ENCODE measurements at regions not wholly inside any gene's neighbourhood (a gene's known extent, or its start where the extent isn't known, plus 50 kb on each side); places are given as distances from the start of the nearest gene placed in this dataset.

DNA sequence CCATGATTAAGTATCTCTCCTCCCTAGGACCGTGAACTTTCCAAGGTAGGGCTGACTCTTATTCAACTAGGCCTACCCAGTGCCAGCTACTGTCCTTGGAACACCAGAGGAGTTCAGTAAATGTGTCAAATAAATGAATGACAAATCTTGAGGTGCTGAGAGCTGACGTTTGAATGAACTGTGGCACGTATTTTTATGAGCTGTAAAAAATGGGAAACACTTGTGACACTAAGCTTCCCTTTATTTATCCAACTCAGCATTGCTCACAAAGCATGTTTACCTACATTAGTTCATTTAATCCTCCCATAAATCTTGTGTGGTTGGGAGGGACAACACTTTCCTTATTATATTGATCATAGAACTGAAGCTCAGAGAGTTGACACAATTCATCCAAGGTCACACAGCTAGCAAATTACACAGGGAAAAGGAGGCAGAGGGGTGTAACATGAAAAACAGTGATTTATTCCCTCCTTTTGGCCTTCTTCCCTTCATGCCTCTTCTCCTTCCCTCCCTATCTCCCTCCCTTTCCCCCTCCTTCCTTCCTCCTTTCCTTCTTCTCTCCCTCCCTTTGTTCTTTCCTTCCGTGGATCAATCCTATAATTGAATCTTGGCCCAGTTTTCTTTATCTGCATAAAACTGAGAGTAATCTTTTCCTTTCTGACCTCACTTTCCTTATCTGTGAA is 412.6 kb downstream of the DMRT2 start:
- Histone ChIP-seq H3K9ac (no peak overlapping the region), H3K27ac (no peak overlapping the region), H3K4me2 (ENCODE audit: low read length) (no peak overlapping the region), H3K4me3 (ENCODE audit: low read depth, low read length) (no peak overlapping the region), H3K79me2 (no peaks in the 10 kb centered on the region), H3K9me3 (ENCODE audit: control insufficient read depth, low read length) (no peaks in the 10 kb centered on the region), H2AFZ (no peak overlapping the region), H3K27me3 (ENCODE audit: control insufficient read depth, insufficient read depth, low read length) (no peaks in the 10 kb centered on the region), H3K4me1 (no peaks in the 10 kb centered on the region), H3K36me3 (ENCODE audit: control insufficient read depth, insufficient read depth, low read length) (no peaks in the 10 kb centered on the region)
- no peak for TF ChIP-seq CTCF (IDR thresholded peaks at IDR 0.05)

GRCh38 chr9:1469996-1470395 is 419.8 kb downstream of the DMRT2 start:
- no peak for TF ChIP-seq CTCF (IDR thresholded peaks at IDR 0.05)
- H3K4me3 ChIP-seq (ENCODE audit: low read depth, low read length): no peak overlapping the region
- H3K27ac ChIP-seq: no peak overlapping the region
- H3K9me3 ChIP-seq (ENCODE audit: control insufficient read depth, low read length): no peaks in the 10 kb centered on the region
- H3K4me1 ChIP-seq: no peaks in the 10 kb centered on the region
- H3K9ac ChIP-seq: no peak overlapping the region
- H3K4me2 ChIP-seq (ENCODE audit: low read length): no peak overlapping the region
- no peak overlapping the region for H2AFZ ChIP-seq
- no peaks in the 10 kb centered on the region for H3K27me3 ChIP-seq (ENCODE audit: control insufficient read depth, insufficient read depth, low read length)
- no peaks in the 10 kb centered on the region for H3K79me2 ChIP-seq
- no peaks in the 10 kb centered on the region for H3K36me3 ChIP-seq (ENCODE audit: control insufficient read depth, insufficient read depth, low read length)

DNA sequence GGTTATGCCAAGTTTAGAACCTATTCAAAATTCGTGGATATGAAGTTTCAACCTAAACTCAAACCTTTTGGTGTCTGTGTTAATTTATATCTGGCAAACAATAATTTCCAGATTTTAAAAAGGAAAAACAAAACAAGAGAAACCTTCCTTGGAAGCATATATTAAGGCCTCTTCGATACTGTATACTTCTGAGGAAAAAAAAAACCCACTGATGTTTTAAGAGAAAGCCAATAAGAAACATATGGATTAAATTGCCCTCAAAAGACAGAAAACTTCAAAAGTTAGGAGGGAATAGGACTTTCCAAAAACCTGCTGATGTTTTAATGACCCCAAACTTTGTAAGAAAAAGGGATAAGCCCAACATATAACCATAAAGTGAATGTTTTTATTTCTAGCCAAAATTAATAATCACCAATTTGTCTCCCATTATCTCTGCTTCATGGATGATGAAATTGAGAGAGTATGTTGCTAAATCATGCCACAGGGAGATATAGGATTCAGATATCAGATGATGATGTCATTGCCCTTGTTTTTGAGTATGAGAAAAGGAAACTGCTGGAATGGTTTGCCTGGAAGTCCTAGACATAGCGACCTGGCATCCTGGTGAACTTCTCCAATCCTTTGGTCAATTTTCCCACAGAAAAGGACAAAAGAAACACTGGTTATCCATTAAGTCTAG is 423.9 kb downstream of the DMRT2 start:
- Histone ChIP-seq H3K36me3 (ENCODE audit: control insufficient read depth, insufficient read depth, low read length) (no peaks in the 10 kb centered on the region), H3K9ac (no peak overlapping the region), H3K4me1 (no peaks in the 10 kb centered on the region), H3K27ac (no peak overlapping the region), H3K9me3 (ENCODE audit: control insufficient read depth, low read length) (no peaks in the 10 kb centered on the region), H3K79me2 (no peaks in the 10 kb centered on the region), H3K4me2 (ENCODE audit: low read length) (no peak overlapping the region), H3K4me3 (ENCODE audit: low read depth, low read length) (no peak overlapping the region), H2AFZ (no peak overlapping the region), H3K27me3 (ENCODE audit: control insufficient read depth, insufficient read depth, low read length) (no peaks in the 10 kb centered on the region)
- no peak for TF ChIP-seq CTCF (IDR thresholded peaks at IDR 0.05)

DNA sequence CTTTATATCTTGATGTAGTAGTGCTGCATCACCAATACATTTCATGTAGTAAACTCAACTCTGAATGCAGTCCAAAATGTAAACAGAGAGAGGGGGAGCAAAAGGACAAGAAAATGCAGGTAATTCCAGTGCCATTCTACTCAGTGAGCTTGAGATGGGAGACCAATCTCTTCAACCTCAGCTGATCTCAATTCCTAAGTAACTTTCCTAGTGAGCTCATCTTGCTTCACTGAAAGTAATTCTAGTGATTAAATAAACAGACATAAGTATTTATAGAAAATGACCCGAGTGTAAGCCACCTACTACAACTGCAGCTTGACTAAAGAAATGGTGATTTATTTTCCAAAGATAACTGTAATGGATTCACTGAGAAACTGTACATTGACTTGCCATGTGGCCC is 424.5 kb downstream of the DMRT2 start:
- H3K36me3 ChIP-seq (ENCODE audit: control insufficient read depth, insufficient read depth, low read length): no peaks in the 10 kb centered on the region
- H2AFZ ChIP-seq: no peak overlapping the region
- H3K27me3 ChIP-seq (ENCODE audit: control insufficient read depth, insufficient read depth, low read length): no peaks in the 10 kb centered on the region
- no peak overlapping the region for H3K4me2 ChIP-seq (ENCODE audit: low read length)
- no peaks in the 10 kb centered on the region for H3K9me3 ChIP-seq (ENCODE audit: control insufficient read depth, low read length)
- H3K4me3 ChIP-seq (ENCODE audit: low read depth, low read length): no peak overlapping the region
- no peaks in the 10 kb centered on the region for H3K4me1 ChIP-seq
- H3K79me2 ChIP-seq: no peaks in the 10 kb centered on the region
- no peak overlapping the region for H3K27ac ChIP-seq
- no peak overlapping the region for H3K9ac ChIP-seq
- TF ChIP-seq CTCF (IDR thresholded peaks at IDR 0.05): no peak

Data from parathyroid adenoma (tissue), 2 donors.